Neural cell (in vitro differentiated cells): ENCODE measurements at regions not wholly inside any gene's neighbourhood (a gene's known extent, or its start where the extent isn't known, plus 50 kb on each side); places are given as distances from the start of the nearest gene placed in this dataset.

ENCODE experiments used
- H2AFZ ChIP-seq: fragments of 200-600, 300-800 bp; sonication (generic), shearing (Covaris generic); 2 replicates; pipeline ENCODE4 v1.6.0; 2014; ENCODE audit warnings: low read depth, mild to moderate bottlenecking, antibody characterized with exemption, low read length, moderate library complexity
- H3F3A ChIP-seq: fragments of 200-600 bp; shearing (Covaris generic); 2 replicates; pipeline ENCODE4 v1.6.1; 2016; ENCODE audit warnings: mild to moderate bottlenecking, moderate library complexity, mixed read lengths, antibody characterized with exemption, low read length; ENCODE audit not compliant: insufficient read depth, poor library complexity, severe bottlenecking
- H3K27ac ChIP-seq: fragments of 200-600, 300-800 bp; sonication (generic), shearing (Covaris generic); 2 replicates; pipeline ENCODE4 v1.5.1; 2014; ENCODE audit warnings: mild to moderate bottlenecking, low read length, moderate library complexity
- H3K27me3 ChIP-seq: fragments of 300-800, 200-600 bp; sonication (generic), shearing (Covaris generic); 2 replicates; pipeline ENCODE4 v1.6.0; 2014; ENCODE audit warnings: mild to moderate bottlenecking, low read depth, low read length, moderate library complexity; ENCODE audit not compliant: insufficient read depth
- H3K36me3 ChIP-seq: fragments of 300-800, 200-600 bp; sonication (generic), shearing (Covaris generic); 2 replicates; pipeline ENCODE4 v1.5.1; 2014; ENCODE audit warnings: mild to moderate bottlenecking, antibody characterized with exemption, low read length, moderate library complexity; ENCODE audit not compliant: insufficient read depth
- H3K4me2 ChIP-seq: fragments of 300-800, 200-600 bp; sonication (generic), shearing (Covaris generic); 2 replicates; pipeline ENCODE4 v1.6.0; 2014; ENCODE audit warnings: mild to moderate bottlenecking, low read length
- H3K4me3 ChIP-seq: fragments of 300-800, 200-600 bp; sonication (generic), shearing (Covaris generic); 2 replicates; pipeline ENCODE4 v1.5.1; 2014; ENCODE audit warnings: mild to moderate bottlenecking, low read length, moderate library complexity
- H3K79me2 ChIP-seq: fragments of 200-600 bp; shearing (Covaris generic); replicated peaks from 2 replicates; pipeline ENCODE4 v1.6.0; 2014; ENCODE audit warnings: mild to moderate bottlenecking, low read length, moderate library complexity; ENCODE audit not compliant: insufficient read depth
- H3K9ac ChIP-seq: fragments of 300-800, 200-600 bp; sonication (generic), shearing (Covaris generic); 2 replicates; pipeline ENCODE4 v1.6.1; 2016; ENCODE audit warnings: mild to moderate bottlenecking, low read length, mixed read lengths
- H3K9me2 ChIP-seq: fragments of 200-600 bp; shearing (Covaris generic); 2 replicates; pipeline ENCODE4 v1.6.1; 2016; ENCODE audit warnings: mild to moderate bottlenecking, low read length, mixed read lengths; ENCODE audit not compliant: insufficient read depth
- H3K9me3 ChIP-seq: fragments of 200-600, 300-800 bp; sonication (generic), shearing (Covaris generic); 2 replicates; pipeline ENCODE4 v1.6.1; 2016; ENCODE audit warnings: mild to moderate bottlenecking, mixed run types, low read length, moderate library complexity, mixed read lengths
- H4K20me1 ChIP-seq: fragments of 200-600 bp; shearing (Covaris generic); 2 replicates; pipeline ENCODE4 v1.6.1; 2016; ENCODE audit warnings: mild to moderate bottlenecking, mixed run types; ENCODE audit not compliant: insufficient read depth
- EP300 ChIP-seq: fragments of 450-650 bp; conservative IDR thresholded peaks from 2 replicates; pipeline ENCODE4 v1.6.1; 2014; ENCODE audit warnings: antibody characterized with exemption, mild to moderate bottlenecking, moderate library complexity; ENCODE audit not compliant: poor library complexity, severe bottlenecking
- EZH2 ChIP-seq: fragments of 200-600, 300-800 bp; shearing (Covaris generic), sonication (generic); IDR thresholded peaks from 2 replicates; pipeline ENCODE4 v1.6.1; 2014; ENCODE audit warnings: antibody characterized with exemption, low read length, borderline replicate concordance, mild to moderate bottlenecking; ENCODE audit not compliant: insufficient read depth, poor library complexity, severe bottlenecking
- MXI1 ChIP-seq: fragments of 450-650 bp; conservative IDR thresholded peaks from 2 replicates; pipeline ENCODE4 v1.6.1; 2014; ENCODE audit warnings: antibody characterized with exemption, mild to moderate bottlenecking; ENCODE audit not compliant: poor library complexity, severe bottlenecking
- POLR2AphosphoS5 ChIP-seq: IDR thresholded peaks from 2 replicates; pipeline ENCODE4 v1.6.1; 2012
- RAD21 ChIP-seq: fragments of 450-650 bp; conservative IDR thresholded peaks from 2 replicates; pipeline ENCODE4 v1.6.1; 2014; ENCODE audit warnings: antibody characterized with exemption, mild to moderate bottlenecking, moderate library complexity
- REST ChIP-seq: IDR thresholded peaks from 2 replicates; pipeline ENCODE4 v1.6.1; 2012; ENCODE audit warnings: borderline replicate concordance
- SMC3 ChIP-seq: fragments of 450-650 bp; conservative IDR thresholded peaks from 2 replicates; pipeline ENCODE4 v1.6.1; 2014; ENCODE audit warnings: antibody characterized with exemption, mild to moderate bottlenecking, moderate library complexity; ENCODE audit not compliant: poor library complexity
- TAF1 ChIP-seq: IDR thresholded peaks from 2 replicates; pipeline ENCODE4 v1.6.1; 2012; ENCODE audit warnings: low read depth
- TF ChIP-seq, protein P1 (sequence below): fragments of 450-650 bp; IDR thresholded peaks from 2 replicates; pipeline ENCODE4 v1.5.1; 2014; ENCODE audit warnings: antibody characterized with exemption, mild to moderate bottlenecking, moderate library complexity; ENCODE audit not compliant: poor library complexity, severe bottlenecking

DNA sequence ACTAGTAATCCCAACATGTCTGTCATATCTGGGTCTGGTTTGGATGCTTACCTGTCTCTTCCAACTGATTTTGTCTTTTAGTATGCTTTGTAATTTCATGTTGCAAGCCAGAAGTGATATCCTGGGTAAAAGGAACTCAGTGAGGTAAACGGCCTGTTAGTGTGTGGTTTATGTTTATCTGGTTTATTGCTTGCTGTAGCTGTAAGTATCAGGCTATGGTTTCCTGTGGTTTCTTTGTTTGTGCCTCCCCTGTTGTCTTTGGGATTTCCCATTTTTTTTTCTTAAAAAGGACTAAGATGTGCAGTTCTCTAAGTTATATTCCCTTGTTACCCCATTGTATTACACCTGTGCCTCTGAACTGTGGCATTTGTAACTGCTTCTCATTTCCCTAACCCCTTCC lies 323.5 kb upstream of the POM121L12 start:
- H3K27me3 ChIP-seq, result no peaks in the 10 kb centered on the region
- H3K4me2 ChIP-seq, result no peak overlapping the region
- H3K79me2 ChIP-seq, result no peaks in the 10 kb centered on the region
- no peaks in the 10 kb centered on the region for H3F3A ChIP-seq
- H3K4me3 ChIP-seq, result no peak overlapping the region
- H3K9me2 ChIP-seq, result no peaks in the 10 kb centered on the region
- H4K20me1 ChIP-seq, result no peaks in the 10 kb centered on the region
- H3K9ac ChIP-seq, result no peak overlapping the region
- TF ChIP-seq MXI1 (no peak), SMC3 (no peak), EZH2 (no peak), EP300 (no peak), POLR2AphosphoS5 (no peak)
- TF ChIP-seq, protein P1, sequence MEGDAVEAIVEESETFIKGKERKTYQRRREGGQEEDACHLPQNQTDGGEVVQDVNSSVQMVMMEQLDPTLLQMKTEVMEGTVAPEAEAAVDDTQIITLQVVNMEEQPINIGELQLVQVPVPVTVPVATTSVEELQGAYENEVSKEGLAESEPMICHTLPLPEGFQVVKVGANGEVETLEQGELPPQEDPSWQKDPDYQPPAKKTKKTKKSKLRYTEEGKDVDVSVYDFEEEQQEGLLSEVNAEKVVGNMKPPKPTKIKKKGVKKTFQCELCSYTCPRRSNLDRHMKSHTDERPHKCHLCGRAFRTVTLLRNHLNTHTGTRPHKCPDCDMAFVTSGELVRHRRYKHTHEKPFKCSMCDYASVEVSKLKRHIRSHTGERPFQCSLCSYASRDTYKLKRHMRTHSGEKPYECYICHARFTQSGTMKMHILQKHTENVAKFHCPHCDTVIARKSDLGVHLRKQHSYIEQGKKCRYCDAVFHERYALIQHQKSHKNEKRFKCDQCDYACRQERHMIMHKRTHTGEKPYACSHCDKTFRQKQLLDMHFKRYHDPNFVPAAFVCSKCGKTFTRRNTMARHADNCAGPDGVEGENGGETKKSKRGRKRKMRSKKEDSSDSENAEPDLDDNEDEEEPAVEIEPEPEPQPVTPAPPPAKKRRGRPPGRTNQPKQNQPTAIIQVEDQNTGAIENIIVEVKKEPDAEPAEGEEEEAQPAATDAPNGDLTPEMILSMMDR, result no peak
- H3K36me3 ChIP-seq, result no peaks in the 10 kb centered on the region
- H2AFZ ChIP-seq, result no peak overlapping the region
- H3K9me3 ChIP-seq, result no peaks in the 10 kb centered on the region
- no peak overlapping the region for H3K27ac ChIP-seq

DNA sequence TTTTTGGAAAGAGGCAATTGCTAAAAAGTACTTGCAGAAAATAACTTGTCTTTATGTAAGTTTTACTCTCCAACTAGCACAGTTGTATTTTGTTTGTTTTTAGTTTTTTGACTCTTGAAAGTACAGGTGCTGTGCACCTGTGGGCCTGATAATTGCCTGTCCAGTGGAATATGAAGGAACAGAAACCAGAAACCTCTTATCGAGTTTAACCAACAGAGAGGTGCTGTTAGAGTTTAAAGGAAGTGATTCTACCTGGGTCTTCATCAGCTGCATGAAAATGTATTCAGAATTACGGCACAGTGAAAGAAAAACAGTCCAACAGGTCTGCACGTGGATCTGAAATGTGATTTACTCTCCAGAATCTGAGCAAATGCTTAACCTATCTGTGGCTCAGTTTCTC lies 326.6 kb upstream of the POM121L12 start:
- no peak overlapping the region for H3K4me2 ChIP-seq
- H3K4me3 ChIP-seq, result no peak overlapping the region
- no peaks in the 10 kb centered on the region for H3K9me3 ChIP-seq
- H3K27ac ChIP-seq, result no peak overlapping the region
- H3F3A ChIP-seq, result no peaks in the 10 kb centered on the region
- H4K20me1 ChIP-seq, result no peaks in the 10 kb centered on the region
- no peak overlapping the region for H3K9ac ChIP-seq
- H3K79me2 ChIP-seq, result no peaks in the 10 kb centered on the region
- H3K27me3 ChIP-seq, result no peaks in the 10 kb centered on the region
- TF ChIP-seq RAD21 (no peak), POLR2AphosphoS5 (no peak), MXI1 (no peak), SMC3 (no peak), REST (no peak), EZH2 (no peak), EP300 (no peak), TAF1 (no peak)
- TF ChIP-seq, protein P1, result no peak
- no peaks in the 10 kb centered on the region for H3K36me3 ChIP-seq
- no peaks in the 10 kb centered on the region for H3K9me2 ChIP-seq
- H2AFZ ChIP-seq, result no peak overlapping the region
